Prostate gland (tissue), 2 donors: ENCODE measurements at regions not wholly inside any gene's neighbourhood (a gene's known extent, or its start where the extent isn't known, plus 50 kb on each side); places are given as distances from the start of the nearest gene placed in this dataset.

ENCODE experiments used
- DNase-seq: peaks from one replicate; pipeline ENCODE4 v3.0.0-alpha.2; 2019; ENCODE audit warnings: low spot score
- H3K27ac ChIP-seq, 2 donors: fragments of 200-600 bp; sonication (generic); 2 replicates each; pipeline ENCODE4 v1.5.1; 2017 to 2019
- H3K27me3 ChIP-seq: fragments of 200-600 bp; sonication (generic); replicated peaks from 2 replicates; pipeline ENCODE4 v1.5.1; 2019; ENCODE audit not compliant: insufficient read depth
- H3K36me3 ChIP-seq, 2 donors: fragments of 200-600 bp; sonication (generic); 1 replicate in 1 of 2; 2 replicates in 1 of 2; pipeline versions ENCODE4 v1.5.1 to v1.8.1; 2017 to 2019
- H3K4me1 ChIP-seq: fragments of 200-600 bp; sonication (generic); replicated peaks from 2 replicates; pipeline ENCODE4 v1.5.1; 2019
- H3K4me3 ChIP-seq, 2 donors: fragments of 200-600 bp; sonication (generic); 2 replicates each; pipeline ENCODE4 v1.5.1; 2017 to 2019
- H3K9me3 ChIP-seq: fragments of 200-600 bp; sonication (generic); 2 replicates; pipeline ENCODE4 v1.5.1; 2017
- POLR2A ChIP-seq: fragments of 450-650 bp; IDR thresholded peaks from one replicate; pipeline ENCODE4 v1.6.1; 2016; ENCODE audit warnings: antibody characterized with exemption, mild to moderate bottlenecking
- POLR2AphosphoS5 ChIP-seq: sonication (generic); formaldehyde crosslinking; IDR thresholded peaks from one replicate; pipeline ENCODE4 v1.6.1; 2017; ENCODE audit warnings: antibody characterized with exemption
- WGBS: methylation state at CpG from one replicate; pipeline ENCODE4 v1.1.5; 2018; 5-methylcytosine and 5-hydroxymethylcytosine counted together
- intact Hi-C: fragments of 100-400 bp; cut with DNase I; formaldehyde crosslinking; loops from one replicate; pipeline ENCODE4 v1.14.2; 2022
- TF ChIP-seq, protein P1 (sequence below), 4 experiments: fragments of 200-600 bp in 2 of 4; fragments of 450-650 bp in 2 of 4; sonication (generic) in 2 of 4; IDR thresholded peaks; 1 replicate in 3 of 4; 2 replicates in 1 of 4; pipeline ENCODE4 v1.5.1; 2016 to 2019; ENCODE audit warnings: antibody characterized with exemption in 4 of 4, mild to moderate bottlenecking in 2 of 4, moderate library complexity in 2 of 4

DNA sequence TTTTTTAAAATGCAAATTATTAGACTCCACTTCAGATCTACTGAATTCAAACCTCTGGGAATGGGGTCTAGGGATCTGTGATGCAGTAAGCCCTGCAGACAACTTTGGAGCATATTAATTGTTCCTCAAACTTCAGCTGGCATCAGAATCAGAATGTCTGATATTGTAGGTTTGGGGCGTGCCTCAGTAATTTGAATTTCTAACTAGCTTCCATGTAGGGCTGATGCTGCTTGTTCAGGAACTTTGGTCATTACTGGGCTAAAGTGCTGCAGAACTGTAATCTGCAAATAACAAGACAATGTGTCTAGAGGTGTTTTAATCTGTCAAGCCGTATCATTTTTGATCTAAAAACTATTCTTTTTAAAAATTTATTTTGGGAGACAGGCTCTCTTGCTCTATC is 1719.7 kb upstream of the PIK3C3 start:
- H3K9me3 ChIP-seq, result no peaks in the 10 kb centered on the region
- intact Hi-C loops, result no loop called here
- 94% methylated on average over 2 of the region's 2 CpGs for WGBS
- H3K27ac ChIP-seq, result no peak overlapping the region
- TF ChIP-seq POLR2A, result no peak
- TF ChIP-seq, protein P1, sequence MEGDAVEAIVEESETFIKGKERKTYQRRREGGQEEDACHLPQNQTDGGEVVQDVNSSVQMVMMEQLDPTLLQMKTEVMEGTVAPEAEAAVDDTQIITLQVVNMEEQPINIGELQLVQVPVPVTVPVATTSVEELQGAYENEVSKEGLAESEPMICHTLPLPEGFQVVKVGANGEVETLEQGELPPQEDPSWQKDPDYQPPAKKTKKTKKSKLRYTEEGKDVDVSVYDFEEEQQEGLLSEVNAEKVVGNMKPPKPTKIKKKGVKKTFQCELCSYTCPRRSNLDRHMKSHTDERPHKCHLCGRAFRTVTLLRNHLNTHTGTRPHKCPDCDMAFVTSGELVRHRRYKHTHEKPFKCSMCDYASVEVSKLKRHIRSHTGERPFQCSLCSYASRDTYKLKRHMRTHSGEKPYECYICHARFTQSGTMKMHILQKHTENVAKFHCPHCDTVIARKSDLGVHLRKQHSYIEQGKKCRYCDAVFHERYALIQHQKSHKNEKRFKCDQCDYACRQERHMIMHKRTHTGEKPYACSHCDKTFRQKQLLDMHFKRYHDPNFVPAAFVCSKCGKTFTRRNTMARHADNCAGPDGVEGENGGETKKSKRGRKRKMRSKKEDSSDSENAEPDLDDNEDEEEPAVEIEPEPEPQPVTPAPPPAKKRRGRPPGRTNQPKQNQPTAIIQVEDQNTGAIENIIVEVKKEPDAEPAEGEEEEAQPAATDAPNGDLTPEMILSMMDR (IDR thresholded peaks at IDR 0.05), result no peak
- no peak for TF ChIP-seq POLR2AphosphoS5
- no peaks in the 10 kb centered on the region for H3K4me1 ChIP-seq
- no peaks in the 10 kb centered on the region for H3K27me3 ChIP-seq
- no peaks in the 10 kb centered on the region for H3K36me3 ChIP-seq
- no peak overlapping the region for H3K4me3 ChIP-seq
- DNase-seq, result no peak

DNA sequence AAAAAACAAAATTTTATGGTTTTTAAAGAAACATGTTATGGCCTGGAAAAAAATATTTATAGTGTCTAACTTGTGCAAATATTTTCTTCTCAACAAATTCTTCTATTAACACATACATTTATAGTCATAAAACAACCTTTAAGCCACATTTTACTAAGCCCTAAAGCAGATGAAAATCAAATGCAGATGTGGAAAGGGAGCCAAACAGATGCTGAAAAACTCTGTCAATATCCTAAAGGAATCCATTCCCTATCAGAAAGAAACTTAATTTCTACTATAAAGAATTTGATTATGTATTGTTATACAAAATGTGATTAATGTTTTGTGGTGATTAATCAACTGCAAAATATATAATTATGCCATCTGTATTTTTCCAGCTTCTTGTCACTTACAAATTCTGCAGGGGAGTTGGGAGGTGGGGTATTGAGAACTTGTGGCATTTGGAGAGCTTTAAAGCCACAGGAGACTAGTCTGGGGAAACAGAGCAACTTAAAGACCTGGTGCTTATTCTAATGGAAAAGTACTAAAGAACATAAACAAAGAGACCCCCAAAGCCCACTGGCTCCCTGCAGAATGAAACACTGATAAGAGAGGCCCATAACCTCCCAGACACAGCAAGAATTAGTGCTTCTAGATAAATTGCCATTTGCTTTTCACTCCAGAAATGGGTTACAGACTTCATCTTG is 1721.0 kb upstream of the PIK3C3 start:
- H3K27ac ChIP-seq, result no peak overlapping the region
- no peaks in the 10 kb centered on the region for H3K36me3 ChIP-seq
- DNase-seq, result no peak
- H3K4me3 ChIP-seq, result no peak overlapping the region
- H3K27me3 ChIP-seq, result no peaks in the 10 kb centered on the region
- intact Hi-C loops, result no loop called here
- H3K4me1 ChIP-seq, result no peaks in the 10 kb centered on the region
- H3K9me3 ChIP-seq, result no peaks in the 10 kb centered on the region
- TF ChIP-seq POLR2A, result no peak
- TF ChIP-seq, protein P1 (IDR thresholded peaks at IDR 0.05), result no peak
- no peak for TF ChIP-seq POLR2AphosphoS5

DNA sequence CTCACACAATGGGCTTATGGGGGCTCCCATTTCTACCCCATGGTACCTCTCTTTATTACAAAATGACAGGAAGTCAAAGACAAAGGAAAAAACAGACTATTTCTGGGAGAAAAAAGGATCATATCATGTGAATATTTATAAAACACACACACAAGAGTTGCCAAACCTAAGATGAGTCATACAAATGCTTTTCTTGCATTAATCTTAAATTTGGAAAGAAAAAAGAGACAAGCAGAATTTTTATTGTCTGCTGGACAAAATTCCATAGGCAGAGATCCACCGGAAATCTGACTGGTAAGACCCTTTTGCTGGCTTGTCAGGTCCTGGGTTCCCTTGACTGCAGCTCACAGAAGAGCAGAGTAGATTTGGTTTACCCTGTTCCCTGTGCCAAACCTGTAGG is 1732.3 kb upstream of the PIK3C3 start:
- TF ChIP-seq POLR2A (no peak), POLR2AphosphoS5 (no peak)
- TF ChIP-seq, protein P1 (IDR thresholded peaks at IDR 0.05), result no peak
- Histone ChIP-seq H3K27ac (no peak overlapping the region), H3K4me1 (no peaks in the 10 kb centered on the region), H3K4me3 (no peak overlapping the region), H3K36me3 (no peaks in the 10 kb centered on the region), H3K9me3 (no peaks in the 10 kb centered on the region), H3K27me3 (no peaks in the 10 kb centered on the region)
- intact Hi-C loops, result no loop called here
- no peak for DNase-seq
- 41% methylated on average over 1 of the region's 1 CpG for WGBS

DNA sequence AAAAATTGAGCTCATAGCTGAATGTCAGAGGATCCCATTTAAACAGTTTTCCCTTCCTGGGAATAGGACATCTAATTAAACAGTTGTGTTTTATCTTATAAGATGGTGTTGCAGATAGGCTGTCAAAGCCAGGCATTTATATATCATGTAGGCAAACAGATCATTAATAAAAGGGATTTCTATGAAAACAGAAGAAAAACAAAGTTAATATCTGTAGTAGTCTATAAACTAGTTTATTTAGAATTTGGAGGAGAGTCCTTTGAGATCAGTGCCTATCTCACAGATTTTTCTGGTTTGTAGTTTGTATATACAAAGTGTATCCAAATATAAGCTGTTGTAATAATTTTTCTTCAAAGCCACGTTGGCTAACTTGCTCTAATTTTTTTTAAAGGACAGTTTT is 1738.2 kb upstream of the PIK3C3 start:
- Histone ChIP-seq H3K9me3 (no peaks in the 10 kb centered on the region), H3K36me3 (no peaks in the 10 kb centered on the region), H3K4me3 (no peak overlapping the region), H3K27me3 (no peaks in the 10 kb centered on the region), H3K4me1 (no peaks in the 10 kb centered on the region), H3K27ac (no peak overlapping the region)
- WGBS, result 20% methylated on average over 1 of the region's 1 CpG
- TF ChIP-seq POLR2A (no peak), POLR2AphosphoS5 (no peak)
- TF ChIP-seq, protein P1 (IDR thresholded peaks at IDR 0.05), result no peak
- intact Hi-C loops, result no loop called here
- DNase-seq, result no peak

DNA sequence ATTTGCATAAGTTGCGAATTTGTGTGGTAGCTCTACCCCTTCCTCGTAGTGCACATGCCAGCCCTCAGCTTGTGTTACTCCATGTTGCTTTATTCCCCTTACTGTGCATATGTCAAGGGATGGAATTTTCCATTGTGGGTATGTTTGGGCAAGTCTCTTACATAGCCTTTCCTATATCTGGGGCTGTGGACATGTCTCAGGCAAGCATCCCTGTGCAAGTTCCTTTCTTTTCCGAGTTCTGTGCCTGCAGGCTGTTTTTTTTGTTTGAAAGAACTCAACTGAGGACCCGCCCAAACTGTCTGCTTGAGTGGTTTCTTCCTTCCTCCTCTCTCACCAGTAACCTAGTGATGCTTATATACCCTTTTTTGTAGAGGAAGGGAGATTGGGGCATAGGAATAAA is 1739.1 kb upstream of the PIK3C3 start:
- Histone ChIP-seq H3K27ac (no peak overlapping the region), H3K27me3 (no peaks in the 10 kb centered on the region), H3K36me3 (no peaks in the 10 kb centered on the region), H3K4me1 (no peaks in the 10 kb centered on the region), H3K4me3 (no peak overlapping the region), H3K9me3 (no peaks in the 10 kb centered on the region)
- WGBS, result 66% methylated on average over 4 of the region's 4 CpGs
- intact Hi-C loops, result no loop called here
- DNase-seq, result no peak
- TF ChIP-seq, protein P1 (IDR thresholded peaks at IDR 0.05), result no peak
- no peak for TF ChIP-seq POLR2AphosphoS5
- TF ChIP-seq POLR2A, result no peak
